ENCODE measurements at regions not wholly inside any gene's neighbourhood (a gene's known extent, or its start where the extent isn't known, plus 50 kb on each side); places are given as distances from the start of the nearest gene placed in this dataset.

- Histone ChIP-seq H2BK120ac (ENCODE audit: low read depth, low read length) (no peak overlapping the region), H2BK5ac (ENCODE audit: low read depth, low read length, poor library complexity, severe bottlenecking) (no peak overlapping the region), H3K4me3 (ENCODE audit: insufficient read depth, low read depth, low read length) (no peak overlapping the region), H3K9me1 (ENCODE audit: insufficient read depth, low read length) (no peaks in the 10 kb centered on the region), H3K27ac (ENCODE audit: insufficient read depth, low read length) (no peak overlapping the region), H3K9ac (ENCODE audit: low read depth, low read length) (no peak overlapping the region), H3K4me1 (ENCODE audit: control insufficient read depth, insufficient read depth, low read length) (no peaks in the 10 kb centered on the region; the same call in 1 of the 2 replicates), H3K18ac (ENCODE audit: low read depth, low read length) (no peak overlapping the region), H3K4me2 (ENCODE audit: low read depth, low read length) (no peak overlapping the region), H4K8ac (ENCODE audit: low read depth in 2 of 2, low read length in 2 of 2) (no peak overlapping the region), H3K14ac (replicated peaks; ENCODE audit: low read depth, low read length) (no peak overlapping the region), H4K91ac (ENCODE audit: insufficient read depth, low read depth, low read length) (no peak overlapping the region), H3K4ac (ENCODE audit: low read depth, low read length) (no peak overlapping the region), H2AFZ (replicated peaks; ENCODE audit: low read length, poor library complexity) (no peak overlapping the region), H4K5ac (ENCODE audit: low read depth, low read length) (no peak overlapping the region), H4K20me1 (ENCODE audit: insufficient read depth, low read length) (no peaks in the 10 kb centered on the region), H3K9me3 (ENCODE audit: control insufficient read depth, insufficient read depth, low read length) (no peaks in the 10 kb centered on the region), H2AK5ac (ENCODE audit: low read depth, low read length) (no peak overlapping the region), H3K27me3 (ENCODE audit: control insufficient read depth, insufficient read depth, low read length) (peaks cover 26% of the 10 kb centered on the region), H3K79me1 (ENCODE audit: low read depth in 1 of 2, low read length in 2 of 2) (no peaks in the 10 kb centered on the region), H3K23ac (ENCODE audit: low read depth, low read length) (no peak overlapping the region), H3K56ac (ENCODE audit: extremely low read depth, insufficient read depth, low read length) (no peak overlapping the region), H2AK9ac (replicated peaks; ENCODE audit: low read depth, low read length, poor library complexity) (no peak overlapping the region), H2BK20ac (ENCODE audit: low read depth, low read length) (no peak overlapping the region), H2BK15ac (ENCODE audit: low read depth, low read length) (no peak overlapping the region), H3K36me3 (ENCODE audit: control insufficient read depth, insufficient read depth, low read length) (no peaks in the 10 kb centered on the region)
- WGBS, 2 experiments (ENCODE audit: extremely low coverage in 2 of 2, insufficient read length in 1 of 2), result no CpG with 5 or more reads among the region's 1 CpG
- ATAC-seq (ENCODE audit: low read depth), result no peak
- no TSS peak for BruUV-seq (replicated peaks)
- ChIA-PET CTCF (interaction anchor here (0.6 kb wide), 1 partner anchor 23 kb away, joined by 3 read pairs; no protein-coding TSS in a partner anchor), POLR2A (ENCODE audit: unreplicated experiment) (no interaction called here)
- intact Hi-C loops (cut with micrococcal nuclease), result no loop called here
- dilution Hi-C loops (cut with HindIII; ENCODE audit: low sequenced_read_pairs, unreplicated experiment), result no loop called here
- in situ Hi-C loops (cut with MboI; ENCODE audit: low sequenced_read_pairs), result no loop called here
- no peak for TF ChIP-seq FOS (IDR thresholded peaks at IDR 0.05; ENCODE audit: low read depth, low read length)
- no peak for TF ChIP-seq CTCF (conservative IDR thresholded peaks at IDR 0.05; ENCODE audit: low read depth, low read length)
- no peak for DNase-seq
Measured at GRCh38 chr13:110774051-110774450, 60.6 kb downstream of the ING1 start.
